ENCODE measurements at regions not wholly inside any gene's neighbourhood (a gene's known extent, or its start where the extent isn't known, plus 50 kb on each side); places are given as distances from the start of the nearest gene placed in this dataset.

DNA sequence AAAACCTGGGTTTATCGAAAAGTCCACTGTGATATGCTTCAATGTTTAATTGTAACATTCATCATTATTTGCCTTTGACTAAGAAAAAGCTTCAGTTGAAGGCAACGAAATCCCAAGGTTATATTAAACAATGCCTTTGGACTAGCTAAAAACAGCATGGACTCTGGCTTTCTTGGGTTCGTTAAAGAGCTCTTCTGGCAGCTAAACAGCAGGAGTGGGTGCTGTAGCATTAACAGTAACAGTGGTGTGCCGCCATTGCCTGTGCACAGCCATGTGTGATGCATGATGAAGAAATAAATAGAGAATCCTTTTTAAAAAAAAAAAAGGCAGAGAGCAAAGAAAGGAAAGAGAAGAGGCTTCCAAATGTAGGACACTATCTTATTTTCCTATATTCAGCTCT is 406.6 kb upstream of the FAT3 start:
- Mint-ChIP-seq H3K9me3 (no peaks in the 10 kb centered on the region), H3K27ac (no peak overlapping the region), H3K4me3 (no peak overlapping the region)

DNA sequence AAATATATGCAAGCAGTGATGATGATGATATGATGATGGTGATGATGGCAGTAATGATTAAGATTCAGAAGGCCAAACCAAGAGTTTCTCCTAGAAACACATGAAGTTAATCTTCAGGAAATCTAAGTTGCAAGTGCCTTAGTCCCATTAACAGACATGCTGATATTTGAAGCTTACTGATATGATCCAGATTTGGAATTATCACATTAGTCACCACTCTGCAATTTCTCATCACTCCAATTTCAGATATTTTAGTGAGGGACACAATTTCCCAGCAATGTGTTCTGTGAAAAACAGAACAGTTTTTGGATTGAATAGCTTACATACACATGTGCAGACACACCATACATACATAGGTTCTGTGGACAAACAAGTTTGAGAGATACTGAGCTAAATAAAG is 411.4 kb upstream of the FAT3 start:
- H3K4me1 Mint-ChIP-seq: no peaks in the 10 kb centered on the region
- no peak overlapping the region for H3K4me3 Mint-ChIP-seq
- H3K36me3 Mint-ChIP-seq: no peaks in the 10 kb centered on the region
- no peak overlapping the region for H3K27ac Mint-ChIP-seq
- peaks cover 7% of the 10 kb centered on the region for H3K9me3 Mint-ChIP-seq
- H3K27me3 Mint-ChIP-seq: no peaks in the 10 kb centered on the region

More for the DNA sequence above, 406.6 kb upstream of the FAT3 start:
- H3K36me3 Mint-ChIP-seq: no peaks in the 10 kb centered on the region
- no peaks in the 10 kb centered on the region for H3K27me3 Mint-ChIP-seq
- no peaks in the 10 kb centered on the region for H3K4me1 Mint-ChIP-seq

DNA sequence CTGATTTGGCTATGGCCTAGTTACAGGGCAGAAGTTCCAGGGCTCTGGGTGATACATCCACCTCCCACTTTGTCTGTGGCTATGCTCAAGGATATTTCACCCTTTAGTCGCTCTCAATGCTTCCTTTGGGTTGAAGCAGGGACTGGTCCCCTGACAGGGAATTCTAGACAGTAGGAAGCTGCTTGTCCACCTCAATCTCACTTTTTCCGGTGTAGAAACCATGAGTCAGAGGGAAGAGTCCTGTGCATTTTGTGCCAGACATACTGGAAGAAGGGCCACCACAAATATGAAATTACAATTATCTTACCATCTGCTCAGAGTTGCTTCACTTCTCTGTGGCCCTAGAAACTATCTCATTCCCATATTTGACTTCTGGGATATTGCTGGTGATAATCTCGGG is 413.7 kb upstream of the FAT3 start:
- Mint-ChIP-seq H3K27me3 (no peaks in the 10 kb centered on the region), H3K27ac (no peak overlapping the region), H3K4me1 (no peaks in the 10 kb centered on the region), H3K4me3 (no peak overlapping the region), H3K36me3 (no peaks in the 10 kb centered on the region), H3K9me3 (peaks cover 13% of the 10 kb centered on the region)

DNA sequence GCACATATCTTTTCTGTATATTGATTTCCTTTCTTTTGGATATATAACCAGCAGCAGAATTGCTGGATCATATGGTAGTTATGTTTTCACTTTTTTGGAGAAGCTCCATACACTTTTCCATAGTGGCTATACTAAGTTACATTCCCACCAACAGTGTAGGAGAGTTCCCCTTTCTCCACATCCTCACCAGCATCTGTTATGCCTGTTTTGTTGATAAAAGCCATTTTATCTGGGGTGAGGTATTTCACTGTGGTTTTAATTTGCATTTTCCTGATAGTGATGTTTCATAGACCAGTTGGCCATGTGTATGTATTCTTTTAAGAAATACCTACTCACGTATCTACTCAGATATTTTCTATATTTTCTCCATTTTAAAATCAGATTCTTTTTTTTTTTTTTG is 419.3 kb upstream of the FAT3 start:
- Mint-ChIP-seq H3K27me3 (no peaks in the 10 kb centered on the region), H3K9me3 (peaks cover 7% of the 10 kb centered on the region), H3K27ac (no peak overlapping the region), H3K4me3 (no peak overlapping the region), H3K4me1 (no peaks in the 10 kb centered on the region), H3K36me3 (no peaks in the 10 kb centered on the region)

DNA sequence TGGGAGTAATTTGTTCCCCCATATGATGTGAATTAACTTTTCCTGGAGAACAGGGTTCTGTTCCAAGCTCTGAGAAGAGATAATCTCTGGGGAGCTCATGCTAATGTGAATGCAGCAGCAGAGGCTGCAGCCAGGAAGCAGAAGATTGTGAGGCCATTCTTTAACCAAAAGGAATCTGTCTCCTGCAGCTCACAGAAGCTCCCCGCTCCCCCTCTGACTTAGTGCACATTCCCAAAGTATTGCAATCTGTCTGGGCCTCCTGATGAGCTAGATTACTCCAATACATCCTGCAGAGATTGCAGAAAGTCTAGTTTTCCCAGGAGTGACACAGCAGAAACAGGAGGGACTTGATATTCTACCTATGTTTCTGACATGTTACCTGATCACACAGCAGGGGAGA is 420.6 kb upstream of the FAT3 start:
- H3K36me3 Mint-ChIP-seq: no peaks in the 10 kb centered on the region
- no peaks in the 10 kb centered on the region for H3K4me1 Mint-ChIP-seq
- no peak overlapping the region for H3K27ac Mint-ChIP-seq
- no peak overlapping the region for H3K4me3 Mint-ChIP-seq
- no peaks in the 10 kb centered on the region for H3K27me3 Mint-ChIP-seq
- peaks cover 7% of the 10 kb centered on the region for H3K9me3 Mint-ChIP-seq

DNA sequence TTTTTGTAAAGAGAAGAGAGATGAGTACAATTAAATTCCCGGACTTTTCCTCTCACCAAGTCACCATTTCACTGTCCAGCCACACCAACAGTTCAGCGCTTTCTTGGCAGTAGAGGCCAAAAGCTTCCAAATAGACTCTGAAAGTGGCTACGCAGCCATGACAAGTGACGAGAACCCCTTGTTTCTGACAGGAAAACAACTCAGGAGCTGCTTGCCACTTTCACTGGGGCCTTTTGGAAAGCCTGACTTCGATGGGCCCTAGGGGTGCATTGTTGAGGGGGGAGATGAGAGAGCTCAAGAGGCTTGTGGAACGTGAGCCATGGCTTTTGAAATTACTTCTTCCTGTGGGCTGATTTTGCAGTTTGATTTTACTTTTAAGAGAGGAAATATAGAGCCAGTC is 422.1 kb upstream of the FAT3 start:
- no peak overlapping the region for H3K27ac Mint-ChIP-seq
- no peaks in the 10 kb centered on the region for H3K4me1 Mint-ChIP-seq
- H3K36me3 Mint-ChIP-seq: no peaks in the 10 kb centered on the region
- no peaks in the 10 kb centered on the region for H3K27me3 Mint-ChIP-seq
- no peak overlapping the region for H3K4me3 Mint-ChIP-seq
- peaks cover 6% of the 10 kb centered on the region for H3K9me3 Mint-ChIP-seq

DNA sequence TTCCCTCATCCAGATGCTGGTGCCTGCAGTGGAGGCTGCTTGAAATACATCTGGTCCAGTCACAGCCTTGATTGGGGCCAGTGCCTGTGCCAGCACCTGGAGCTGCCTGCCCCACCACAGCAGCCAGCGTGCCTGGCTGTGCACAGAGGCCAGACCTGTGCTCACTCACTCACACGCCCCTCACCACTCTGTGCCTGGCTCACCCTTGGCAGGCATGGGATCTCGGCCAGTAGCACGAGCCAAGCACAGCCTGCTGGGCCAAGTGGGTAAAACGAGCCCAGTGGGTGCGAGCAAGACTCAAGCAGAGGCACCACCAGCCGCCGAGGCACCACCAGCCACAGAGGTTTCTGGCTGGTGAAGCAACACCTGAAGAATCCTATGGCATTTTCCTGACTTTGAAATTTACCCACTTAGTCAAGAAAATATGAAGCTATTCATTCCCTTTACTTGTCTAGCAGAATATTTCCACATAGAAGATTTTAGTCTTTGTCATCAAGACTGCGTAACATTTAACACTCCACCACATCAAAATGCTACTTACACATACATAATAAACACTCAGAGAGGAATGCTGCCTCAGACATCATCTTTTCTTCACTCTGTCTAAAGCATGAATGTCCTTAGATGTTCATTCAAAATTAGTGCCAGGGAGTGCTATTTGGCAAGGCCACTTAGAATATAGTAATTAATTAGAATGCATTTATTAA is 424.3 kb upstream of the FAT3 start:
- Mint-ChIP-seq H3K4me3 (no peak overlapping the region), H3K4me1 (no peaks in the 10 kb centered on the region), H3K36me3 (no peaks in the 10 kb centered on the region), H3K27me3 (no peaks in the 10 kb centered on the region), H3K27ac (no peak overlapping the region), H3K9me3 (no peaks in the 10 kb centered on the region)

DNA sequence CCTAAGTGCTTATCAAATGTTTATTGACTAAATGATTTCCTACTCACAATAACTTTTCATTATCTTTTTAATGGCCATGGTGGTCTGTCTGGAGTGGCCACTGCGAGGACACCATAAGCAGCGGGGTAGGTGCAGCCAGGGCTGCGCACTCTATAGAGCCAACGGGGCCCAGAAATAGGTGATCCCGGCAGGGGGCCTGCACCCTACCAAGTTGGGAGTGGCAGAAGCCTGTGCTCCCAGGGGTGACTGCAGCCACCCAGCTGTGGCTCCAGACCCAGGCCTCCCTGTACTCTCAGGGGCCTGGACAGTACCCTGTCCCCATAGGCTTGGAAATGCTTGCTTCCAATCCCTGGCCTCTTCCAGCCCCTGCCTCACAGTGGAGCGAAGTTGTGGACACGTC is 426.4 kb upstream of the FAT3 start:
- H3K27ac Mint-ChIP-seq: no peak overlapping the region
- H3K4me1 Mint-ChIP-seq: no peaks in the 10 kb centered on the region
- H3K4me3 Mint-ChIP-seq: no peak overlapping the region
- H3K27me3 Mint-ChIP-seq: no peaks in the 10 kb centered on the region
- H3K9me3 Mint-ChIP-seq: no peaks in the 10 kb centered on the region
- H3K36me3 Mint-ChIP-seq: no peaks in the 10 kb centered on the region

DNA sequence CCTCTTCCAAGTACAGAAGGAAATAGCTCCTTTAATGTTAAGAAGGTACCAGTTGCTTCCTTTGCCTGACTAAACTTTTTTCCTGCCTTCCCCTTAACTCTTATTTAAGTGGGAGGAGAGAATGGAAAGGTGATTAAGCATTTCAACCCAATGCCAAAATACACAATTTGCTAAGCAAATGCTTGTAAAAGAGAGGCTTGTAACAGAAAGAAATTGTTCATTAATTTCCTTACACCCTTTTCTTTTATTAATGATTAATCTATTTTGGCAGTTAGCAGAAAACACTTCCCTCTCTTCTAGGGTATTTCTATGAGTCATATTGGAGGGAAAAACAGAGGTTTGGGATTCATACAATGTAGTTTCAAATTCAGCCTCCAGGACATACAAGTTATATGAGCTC is 427.6 kb upstream of the FAT3 start:
- Mint-ChIP-seq H3K9me3 (no peaks in the 10 kb centered on the region), H3K4me3 (no peak overlapping the region), H3K4me1 (no peaks in the 10 kb centered on the region), H3K36me3 (no peaks in the 10 kb centered on the region), H3K27me3 (no peaks in the 10 kb centered on the region), H3K27ac (no peak overlapping the region)

DNA sequence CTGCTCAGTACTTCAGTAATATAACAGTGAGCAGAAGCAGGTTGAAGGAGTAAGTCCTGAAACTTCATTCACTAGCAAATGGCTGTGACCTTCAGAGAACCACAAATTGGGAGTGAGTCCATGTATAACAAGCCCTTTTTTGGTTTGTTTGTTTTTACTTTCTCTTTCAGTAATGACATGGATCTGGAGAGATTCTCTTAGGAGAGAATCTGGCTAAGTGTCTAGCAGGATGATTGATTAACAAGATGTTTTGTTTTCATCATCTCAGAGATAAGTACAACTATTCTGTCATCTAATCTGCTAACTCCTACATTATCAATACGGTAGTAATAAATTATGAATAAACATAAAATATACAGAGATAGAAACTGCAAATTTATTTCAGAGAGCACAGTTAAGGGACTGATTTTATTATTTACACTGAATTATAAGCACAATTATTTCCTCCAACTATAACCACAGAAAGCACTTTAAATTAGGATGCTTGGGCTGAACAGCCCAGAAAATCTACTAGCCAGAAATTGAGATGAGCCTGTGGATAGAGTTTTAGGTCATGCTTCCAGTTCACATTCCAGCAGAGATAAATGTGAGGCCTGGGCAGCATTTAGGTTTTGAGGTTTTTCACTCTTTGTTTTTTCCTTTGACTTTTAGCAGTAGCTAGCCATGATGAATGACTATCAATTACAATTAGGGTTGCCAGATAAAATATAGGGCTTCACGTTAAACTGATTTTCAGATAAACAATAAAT is 429.3 kb upstream of the FAT3 start:
- no peak overlapping the region for H3K27ac Mint-ChIP-seq
- peaks cover 5% of the 10 kb centered on the region for H3K9me3 Mint-ChIP-seq
- H3K4me3 Mint-ChIP-seq: no peak overlapping the region

DNA sequence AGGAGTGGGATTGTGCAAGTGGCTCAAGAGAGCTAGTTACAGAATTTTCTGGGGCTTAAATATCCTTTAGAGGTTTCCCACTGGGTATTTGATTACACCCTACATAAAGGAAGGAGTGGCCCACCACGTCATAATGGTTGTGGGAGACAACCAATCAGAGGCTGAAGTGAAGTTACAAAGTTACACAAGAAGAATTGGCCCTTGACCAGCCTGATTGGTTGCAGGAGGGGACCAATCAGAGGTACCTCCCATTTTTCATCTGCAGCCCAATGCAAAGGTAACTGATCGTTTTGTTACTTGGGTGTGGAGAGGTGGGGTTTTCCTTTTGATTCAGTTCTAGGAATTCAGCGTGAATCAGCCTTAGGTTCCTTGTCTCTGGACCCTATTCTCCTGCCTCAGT is 430.5 kb upstream of the FAT3 start:
- H3K27ac Mint-ChIP-seq: no peak overlapping the region
- no peak overlapping the region for H3K4me3 Mint-ChIP-seq
- no peaks in the 10 kb centered on the region for H3K36me3 Mint-ChIP-seq
- no peaks in the 10 kb centered on the region for H3K4me1 Mint-ChIP-seq
- H3K27me3 Mint-ChIP-seq: no peaks in the 10 kb centered on the region
- H3K9me3 Mint-ChIP-seq: peaks cover 5% of the 10 kb centered on the region

More for the DNA sequence above, 429.3 kb upstream of the FAT3 start:
- Mint-ChIP-seq H3K36me3 (no peaks in the 10 kb centered on the region), H3K27me3 (no peaks in the 10 kb centered on the region), H3K4me1 (no peaks in the 10 kb centered on the region)

DNA sequence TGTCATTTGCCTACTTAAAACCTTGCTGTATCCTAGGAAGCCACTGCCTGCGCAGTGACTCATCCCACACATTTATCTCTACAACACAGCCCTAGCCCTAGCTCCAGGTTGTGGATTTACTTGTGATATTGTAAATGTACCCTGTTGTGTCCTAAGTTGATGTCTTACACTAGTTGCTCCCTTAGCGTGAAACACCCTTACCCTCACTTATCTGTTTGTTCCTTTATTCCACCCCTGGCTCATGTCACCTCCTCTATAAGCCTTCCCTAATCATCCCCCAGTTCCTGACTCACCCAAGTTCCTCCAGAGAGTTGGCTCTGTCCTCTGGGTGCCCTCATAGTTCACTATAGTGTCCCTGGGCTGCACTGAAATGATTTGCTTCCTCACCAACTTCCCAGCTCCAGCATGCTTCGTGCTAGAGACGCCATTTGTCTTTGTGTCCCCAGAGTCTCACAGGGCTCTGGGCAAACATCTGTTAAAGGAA is 431.8 kb upstream of the FAT3 start:
- no peaks in the 10 kb centered on the region for H3K27me3 Mint-ChIP-seq
- H3K4me3 Mint-ChIP-seq: no peak overlapping the region
- peaks cover 5% of the 10 kb centered on the region for H3K9me3 Mint-ChIP-seq
- no peaks in the 10 kb centered on the region for H3K36me3 Mint-ChIP-seq
- no peak overlapping the region for H3K27ac Mint-ChIP-seq
- no peaks in the 10 kb centered on the region for H3K4me1 Mint-ChIP-seq

DNA sequence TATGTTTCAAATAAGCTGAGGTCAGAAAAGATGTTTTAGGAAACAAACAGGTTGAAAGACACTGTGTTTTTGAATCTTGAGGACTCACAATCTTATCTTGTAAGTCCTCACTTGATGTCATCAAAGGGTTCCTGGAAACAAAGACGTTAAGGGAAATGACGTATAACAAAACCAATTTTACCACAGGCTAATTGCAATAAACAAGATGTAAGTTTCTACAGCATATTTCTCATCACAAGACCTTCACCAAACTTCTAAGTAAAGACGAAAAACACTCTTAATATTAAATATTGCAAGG is 433.5 kb upstream of the FAT3 start:
- H3K4me1 Mint-ChIP-seq: no peaks in the 10 kb centered on the region
- H3K4me3 Mint-ChIP-seq: no peak overlapping the region
- H3K9me3 Mint-ChIP-seq: peaks cover 5% of the 10 kb centered on the region
- H3K36me3 Mint-ChIP-seq: no peaks in the 10 kb centered on the region
- no peak overlapping the region for H3K27ac Mint-ChIP-seq
- no peaks in the 10 kb centered on the region for H3K27me3 Mint-ChIP-seq

DNA sequence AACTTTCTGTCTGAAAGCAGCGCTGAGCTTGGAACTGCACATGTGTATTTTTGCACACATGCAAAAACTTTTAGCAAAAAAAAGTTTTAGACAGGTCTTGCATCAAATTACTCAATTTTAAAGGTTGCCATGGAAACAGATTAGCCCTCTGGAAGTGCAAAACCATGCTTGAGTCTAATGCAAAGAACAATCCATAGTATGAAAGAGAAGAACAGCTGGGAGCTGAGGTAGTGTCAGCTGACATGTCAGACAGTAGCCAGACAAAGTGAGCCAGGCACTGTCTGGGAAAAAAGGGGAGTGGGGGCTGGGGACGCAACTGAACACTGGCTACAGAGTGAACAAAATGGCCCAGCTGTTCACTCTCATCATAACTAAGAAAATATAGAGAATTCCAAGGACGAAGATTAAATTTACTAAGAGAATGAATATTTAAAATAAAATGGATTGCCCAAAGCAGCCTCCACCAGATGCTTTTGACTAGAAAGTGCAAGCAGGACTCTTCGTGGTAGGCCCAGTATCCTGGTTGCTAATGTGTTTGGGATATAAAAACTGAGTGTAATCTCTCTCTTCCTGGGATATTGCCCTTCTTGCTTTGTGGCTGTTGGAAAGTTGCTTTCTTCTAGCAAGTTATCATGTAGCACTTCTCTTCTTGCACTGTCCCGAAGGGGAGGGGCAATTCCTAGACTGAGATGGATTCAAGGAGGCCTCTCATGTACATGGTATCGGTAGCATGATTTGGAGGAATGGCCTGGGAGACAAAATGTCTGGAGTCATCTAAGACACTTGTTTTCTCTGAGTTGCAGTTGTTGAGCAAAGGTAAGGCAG is 434.1 kb upstream of the FAT3 start:
- Mint-ChIP-seq H3K27me3 (no peaks in the 10 kb centered on the region), H3K4me3 (no peak overlapping the region), H3K9me3 (peaks cover 5% of the 10 kb centered on the region), H3K27ac (no peak overlapping the region), H3K4me1 (no peaks in the 10 kb centered on the region), H3K36me3 (no peaks in the 10 kb centered on the region)

DNA sequence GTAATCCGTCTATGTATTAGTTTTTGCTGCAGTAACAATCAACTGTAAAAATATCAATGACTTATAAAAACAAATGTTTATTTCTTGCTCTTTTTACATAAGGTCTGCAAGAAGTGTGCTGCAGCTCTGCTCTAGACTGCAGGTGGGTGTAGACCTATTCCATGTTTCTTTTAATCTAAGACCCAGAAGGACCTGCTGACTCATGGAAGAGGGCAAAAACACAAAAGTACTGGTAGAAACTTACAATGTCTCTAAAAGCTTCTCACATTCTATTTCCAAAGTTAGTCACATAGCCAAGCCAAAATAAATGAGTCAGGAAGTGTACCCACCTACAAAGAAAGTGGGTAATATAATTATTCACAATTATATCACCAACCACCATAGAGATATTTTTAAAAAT is 435.9 kb upstream of the FAT3 start:
- no peak overlapping the region for H3K4me3 Mint-ChIP-seq
- H3K9me3 Mint-ChIP-seq: peaks cover 5% of the 10 kb centered on the region
- no peaks in the 10 kb centered on the region for H3K36me3 Mint-ChIP-seq
- no peak overlapping the region for H3K27ac Mint-ChIP-seq
- H3K27me3 Mint-ChIP-seq: no peaks in the 10 kb centered on the region
- H3K4me1 Mint-ChIP-seq: no peaks in the 10 kb centered on the region

DNA sequence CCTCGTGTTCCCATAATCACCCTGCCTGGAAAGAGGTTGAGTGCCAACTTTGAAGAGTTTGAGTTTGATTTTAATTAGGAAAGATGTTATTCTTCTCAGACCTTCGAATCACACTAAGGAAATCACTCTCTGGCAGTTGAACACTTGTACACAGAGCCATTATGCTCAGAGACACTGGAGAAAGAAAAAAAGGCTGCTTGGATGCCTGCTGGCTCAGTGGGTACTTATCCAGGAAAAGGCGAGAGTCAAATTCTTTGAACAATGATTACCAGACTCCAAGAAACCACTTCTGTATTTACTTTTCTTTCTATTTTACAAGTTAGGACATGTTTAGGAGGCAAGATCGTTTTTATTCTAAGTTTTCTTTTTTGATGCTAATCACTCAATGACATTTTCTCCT is 438.5 kb upstream of the FAT3 start:
- Mint-ChIP-seq H3K9me3 (peaks cover 4% of the 10 kb centered on the region), H3K27me3 (no peaks in the 10 kb centered on the region), H3K4me1 (no peaks in the 10 kb centered on the region), H3K4me3 (no peak overlapping the region), H3K27ac (no peak overlapping the region), H3K36me3 (no peaks in the 10 kb centered on the region)
